HEK293 (cell line): ENCODE measurements at regions not wholly inside any gene's neighbourhood (a gene's known extent, or its start where the extent isn't known, plus 50 kb on each side); places are given as distances from the start of the nearest gene placed in this dataset.

Source experiments
- BCL11A ChIP-seq: fragments of 450-650 bp; formaldehyde crosslinking; IDR thresholded peaks from 2 replicates; pipeline ENCODE4 v1.5.1; 2016; ENCODE audit warnings: low read depth, missing biosample characterization, missing genetic modification characterization
- CTCF ChIP-seq: fragments of 450-650 bp; formaldehyde crosslinking; IDR thresholded peaks from 2 replicates; pipeline ENCODE4 v1.5.1; 2016; ENCODE audit warnings: missing biosample characterization, missing genetic modification characterization
- REST ChIP-seq: fragments of 450-650 bp; formaldehyde crosslinking; IDR thresholded peaks from 2 replicates; pipeline ENCODE4 v1.5.1; 2016; ENCODE audit warnings: missing biosample characterization, missing genetic modification characterization
- TSHZ1 ChIP-seq: fragments of 450-650 bp; formaldehyde crosslinking; IDR thresholded peaks from 2 replicates; pipeline ENCODE4 v1.5.1; 2016; ENCODE audit warnings: missing biosample characterization, missing genetic modification characterization, borderline replicate concordance
- YY1 ChIP-seq: fragments of 450-650 bp; formaldehyde crosslinking; IDR thresholded peaks from 2 replicates; pipeline ENCODE4 v1.5.1; 2018; ENCODE audit warnings: missing biosample characterization, missing genetic modification characterization
- ZBTB21 ChIP-seq: fragments of 450-650 bp; formaldehyde crosslinking; IDR thresholded peaks from 2 replicates; pipeline ENCODE4 v1.5.1; 2017; ENCODE audit warnings: missing biosample characterization, missing genetic modification characterization
- ZNF10 ChIP-seq: fragments of 450-650 bp; formaldehyde crosslinking; IDR thresholded peaks from 2 replicates; pipeline ENCODE4 v1.5.1; 2017; ENCODE audit warnings: missing biosample characterization, missing genetic modification characterization
- ZNF169 ChIP-seq: fragments of 450-650 bp; formaldehyde crosslinking; IDR thresholded peaks from 2 replicates; pipeline ENCODE4 v1.5.1; 2016; ENCODE audit warnings: missing biosample characterization, missing genetic modification characterization
- ZNF544 ChIP-seq: fragments of 450-650 bp; formaldehyde crosslinking; IDR thresholded peaks from 2 replicates; pipeline ENCODE4 v1.5.0; 2017; ENCODE audit warnings: missing biosample characterization, missing genetic modification characterization
- ZNF549 ChIP-seq: fragments of 450-650 bp; IDR thresholded peaks from 2 replicates; pipeline ENCODE4 v1.5.1; 2018; ENCODE audit warnings: missing biosample characterization, missing genetic modification characterization, mild to moderate bottlenecking, inconsistent platforms, moderate library complexity
- ZSCAN18 ChIP-seq: fragments of 450-650 bp; formaldehyde crosslinking; IDR thresholded peaks from 2 replicates; pipeline ENCODE4 v1.5.1; 2016; ENCODE audit warnings: missing biosample characterization, missing genetic modification characterization
- TF ChIP-seq, protein P1 (sequence below): fragments of 450-650 bp; formaldehyde crosslinking; IDR thresholded peaks from 2 replicates; pipeline ENCODE4 v1.5.1; 2016; ENCODE audit warnings: missing biosample characterization, missing genetic modification characterization, low read depth

- TF ChIP-seq REST (tag by site-specific recombination) (no peak), ZSCAN18 (tag by site-specific recombination) (no peak), ZNF544 (tag by site-specific recombination) (no peak), TSHZ1 (tag by site-specific recombination) (no peak), ZBTB21 (tag by site-specific recombination) (no peak), CTCF (tag by site-specific recombination) (no peak), ZNF169 (tag by site-specific recombination) (no peak), BCL11A (no peak), ZNF549 (no peak), YY1 (tag by site-specific recombination) (no peak), ZNF10 (tag by site-specific recombination) (no peak)
- TF ChIP-seq, protein P1, sequence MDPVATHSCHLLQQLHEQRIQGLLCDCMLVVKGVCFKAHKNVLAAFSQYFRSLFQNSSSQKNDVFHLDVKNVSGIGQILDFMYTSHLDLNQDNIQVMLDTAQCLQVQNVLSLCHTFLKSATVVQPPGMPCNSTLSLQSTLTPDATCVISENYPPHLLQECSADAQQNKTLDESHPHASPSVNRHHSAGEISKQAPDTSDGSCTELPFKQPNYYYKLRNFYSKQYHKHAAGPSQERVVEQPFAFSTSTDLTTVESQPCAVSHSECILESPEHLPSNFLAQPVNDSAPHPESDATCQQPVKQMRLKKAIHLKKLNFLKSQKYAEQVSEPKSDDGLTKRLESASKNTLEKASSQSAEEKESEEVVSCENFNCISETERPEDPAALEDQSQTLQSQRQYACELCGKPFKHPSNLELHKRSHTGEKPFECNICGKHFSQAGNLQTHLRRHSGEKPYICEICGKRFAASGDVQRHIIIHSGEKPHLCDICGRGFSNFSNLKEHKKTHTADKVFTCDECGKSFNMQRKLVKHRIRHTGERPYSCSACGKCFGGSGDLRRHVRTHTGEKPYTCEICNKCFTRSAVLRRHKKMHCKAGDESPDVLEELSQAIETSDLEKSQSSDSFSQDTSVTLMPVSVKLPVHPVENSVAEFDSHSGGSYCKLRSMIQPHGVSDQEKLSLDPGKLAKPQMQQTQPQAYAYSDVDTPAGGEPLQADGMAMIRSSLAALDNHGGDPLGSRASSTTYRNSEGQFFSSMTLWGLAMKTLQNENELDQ (tag by site-specific recombination): no peak
Measured at GRCh38 chr9:7910426-7911020, 110.9 kb upstream of the DMAC1 start.
